Activated CD8-positive, alpha-beta memory T cell treated with anti-CD3 and anti-CD28 coated beads for 24 hours (primary cell): ENCODE measurements at regions not wholly inside any gene's neighbourhood (a gene's known extent, or its start where the extent isn't known, plus 50 kb on each side); places are given as distances from the start of the nearest gene placed in this dataset.
"Not testable (repeated sequence)": the region's sequence is repeated elsewhere in the genome, so short reads cannot be mapped to it uniquely, and the experiment has no call there.

Source experiments
- DNase-seq: peaks from one replicate; pipeline ENCODE4 v3.0.0-alpha.2; 2020

DNA sequence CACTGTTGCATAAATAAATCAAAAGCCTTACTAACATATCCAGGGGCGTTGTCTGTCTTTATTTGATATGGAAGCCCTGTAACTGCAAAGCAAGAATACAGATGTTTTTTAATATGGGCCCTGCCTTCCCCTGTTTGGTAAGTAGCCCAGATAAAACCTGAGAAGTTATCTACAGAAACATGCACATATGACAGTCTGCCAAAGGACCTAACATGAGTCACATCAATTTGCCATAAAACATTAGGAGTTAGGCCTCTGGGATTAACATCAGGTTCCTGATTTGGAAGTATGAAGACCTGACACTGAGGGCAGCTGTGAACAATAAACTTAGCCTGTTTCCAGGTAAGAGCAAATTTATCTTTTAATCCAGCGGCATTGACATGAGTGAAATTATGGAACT is 1588.8 kb downstream of the REEP3 start:
- DNase-seq: no peak

DNA sequence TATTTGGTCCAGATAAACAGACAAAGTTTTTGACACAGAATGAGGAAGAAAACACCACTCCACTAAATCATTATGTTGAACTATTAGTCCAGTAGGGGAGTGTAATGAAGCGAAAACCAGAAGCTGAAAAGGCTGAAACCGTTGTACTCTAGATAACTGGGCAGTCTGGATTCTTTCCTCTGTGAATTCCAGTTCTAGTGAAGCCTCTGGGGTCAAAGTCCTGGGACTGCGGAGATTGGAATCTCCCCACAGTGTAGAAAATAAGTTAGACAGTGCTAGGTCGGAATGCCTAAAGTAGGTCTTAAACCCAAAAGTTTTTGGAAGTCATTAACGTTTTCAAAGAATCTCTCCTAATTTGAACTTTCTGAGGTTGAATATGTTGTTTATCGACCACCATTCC is 1589.9 kb downstream of the REEP3 start:
- not testable (repeated sequence) for DNase-seq

DNA sequence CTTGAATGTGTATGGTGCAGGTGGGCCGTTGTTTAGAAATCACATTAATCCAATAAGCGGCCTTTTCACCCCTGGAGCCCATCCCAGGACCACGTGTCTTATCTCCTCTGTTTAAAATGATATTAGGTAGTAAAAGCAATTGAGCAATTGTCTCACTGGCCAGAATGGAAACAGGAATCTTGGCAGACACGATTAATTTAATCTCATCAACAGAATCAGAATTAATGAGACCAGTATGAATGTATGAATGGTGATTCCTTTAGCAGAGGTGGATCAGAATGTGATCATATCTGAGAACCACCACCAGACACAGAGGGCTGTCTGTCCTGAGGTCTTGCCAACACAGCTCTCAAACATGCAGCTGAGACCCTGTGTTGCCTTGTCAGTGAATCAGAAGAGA is 1591.4 kb downstream of the REEP3 start:
- no peak for DNase-seq

DNA sequence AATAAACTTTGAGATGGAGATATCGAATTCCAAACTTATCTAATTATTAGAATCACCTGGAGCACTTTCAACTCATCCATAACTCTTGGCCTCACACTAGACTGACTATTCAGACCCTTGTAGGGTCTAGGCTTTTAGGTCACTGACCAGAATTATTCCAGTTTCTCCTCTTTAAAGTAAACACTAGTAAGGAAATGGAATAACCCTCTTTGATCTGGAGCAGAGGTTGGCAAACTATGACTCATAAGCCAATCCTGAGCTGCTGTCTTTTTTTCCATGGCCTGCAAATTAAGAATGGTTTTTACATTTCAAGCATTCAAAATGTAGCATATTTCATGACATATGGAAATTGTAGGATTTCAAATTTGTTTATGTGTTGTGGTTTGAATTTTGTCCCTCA is 1601.9 kb downstream of the REEP3 start:
- DNase-seq: no peak

DNA sequence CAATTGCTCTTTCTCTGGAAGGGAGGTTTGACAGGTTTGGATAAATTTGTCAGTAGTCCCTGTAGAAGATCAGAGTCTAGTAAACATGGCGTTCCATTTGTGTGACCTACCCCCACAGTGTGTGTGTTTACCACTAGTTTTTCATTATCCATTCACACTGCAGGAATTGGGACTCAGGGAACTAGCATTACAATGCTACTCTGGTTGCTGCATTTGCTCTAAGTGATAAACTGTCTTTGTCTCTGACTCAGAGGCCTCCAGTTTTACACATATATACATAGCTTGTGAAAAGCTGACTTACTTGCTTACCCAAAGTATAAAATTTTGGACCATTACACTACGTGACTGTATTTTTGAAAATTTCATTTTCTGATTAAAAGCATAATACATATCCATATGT is 1604.0 kb downstream of the REEP3 start:
- DNase-seq: no peak

DNA sequence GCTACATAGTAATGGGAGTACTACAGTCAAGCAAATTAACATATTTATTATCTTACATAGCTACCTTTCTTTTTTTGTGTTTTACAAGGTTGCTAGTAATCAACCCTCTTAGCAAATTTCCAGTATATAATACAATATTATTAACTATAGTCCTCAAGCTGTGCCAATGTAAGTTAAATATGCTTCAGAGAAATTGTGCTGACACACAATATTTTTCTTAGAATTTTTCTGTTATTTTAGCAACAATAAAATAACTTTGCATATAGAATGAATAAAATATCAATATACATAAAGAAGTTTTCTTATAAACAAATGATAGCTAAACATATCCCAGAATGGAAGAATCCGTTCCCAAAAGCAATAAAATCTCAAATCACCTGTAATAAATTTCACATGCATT is 1605.1 kb downstream of the REEP3 start:
- DNase-seq: no peak

DNA sequence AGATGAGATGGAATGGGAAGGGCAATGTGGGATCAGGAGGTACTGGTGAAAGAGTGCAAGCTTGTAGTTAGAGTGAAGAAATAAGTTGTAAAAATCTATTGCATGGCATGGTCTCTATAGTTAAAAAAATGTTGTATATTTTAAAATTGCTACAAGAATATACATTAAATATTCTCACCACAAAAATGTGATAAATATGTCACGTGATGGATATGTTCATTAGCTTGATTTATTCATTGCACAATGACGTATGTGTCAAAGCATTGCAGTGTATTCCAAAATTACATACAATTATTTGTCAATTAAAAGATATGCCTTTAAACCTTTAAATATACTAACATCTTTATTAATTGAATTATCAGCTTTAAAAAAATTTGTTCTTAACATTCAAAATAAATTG is 1607.1 kb downstream of the REEP3 start:
- no peak for DNase-seq

DNA sequence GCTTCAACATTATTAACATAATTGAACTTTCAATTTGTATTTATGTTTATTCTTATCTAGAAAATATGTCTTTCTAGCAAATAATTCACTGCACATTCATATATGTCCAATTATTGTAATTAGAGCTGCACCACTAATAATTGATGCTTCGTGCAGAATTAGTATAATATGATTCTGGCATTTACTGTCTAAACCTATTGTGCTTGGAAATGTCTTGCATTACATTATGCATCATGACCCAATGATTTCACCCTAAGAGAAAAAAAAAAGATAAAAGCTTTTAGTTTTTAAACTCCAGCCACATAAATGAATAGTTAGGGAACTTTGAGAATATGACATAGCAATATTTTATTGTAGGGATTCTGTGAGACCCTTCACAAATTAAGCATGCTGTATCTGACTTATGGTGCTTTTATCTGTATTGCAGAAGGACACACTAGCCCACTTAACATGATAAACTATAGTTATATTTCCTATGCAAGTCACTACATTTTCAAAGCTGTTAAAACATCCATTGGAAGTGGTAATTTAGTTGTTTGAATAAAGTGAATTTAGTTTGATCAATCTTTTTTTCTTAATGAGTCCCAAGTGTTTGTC is 1609.1 kb downstream of the REEP3 start:
- DNase-seq: no peak

DNA sequence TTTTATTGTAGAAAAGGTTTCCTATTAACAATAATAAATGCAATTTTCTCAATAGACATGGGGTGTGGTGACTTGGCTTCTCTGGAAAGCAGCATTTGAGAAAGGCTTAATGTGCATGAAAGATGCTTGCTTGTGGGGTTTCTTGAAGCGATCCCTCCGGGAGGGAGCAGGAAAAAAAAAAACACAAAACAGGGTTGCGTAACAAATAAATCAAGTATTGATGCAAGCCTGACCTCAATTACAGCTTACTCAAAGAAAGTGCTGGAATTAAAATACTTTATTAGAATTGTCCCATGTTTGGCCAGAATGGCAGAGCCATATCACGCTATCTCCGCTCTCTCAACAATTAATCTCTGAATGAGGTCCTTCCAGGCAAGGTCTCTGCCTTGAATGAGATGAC is 1612.5 kb downstream of the REEP3 start:
- no peak for DNase-seq

DNA sequence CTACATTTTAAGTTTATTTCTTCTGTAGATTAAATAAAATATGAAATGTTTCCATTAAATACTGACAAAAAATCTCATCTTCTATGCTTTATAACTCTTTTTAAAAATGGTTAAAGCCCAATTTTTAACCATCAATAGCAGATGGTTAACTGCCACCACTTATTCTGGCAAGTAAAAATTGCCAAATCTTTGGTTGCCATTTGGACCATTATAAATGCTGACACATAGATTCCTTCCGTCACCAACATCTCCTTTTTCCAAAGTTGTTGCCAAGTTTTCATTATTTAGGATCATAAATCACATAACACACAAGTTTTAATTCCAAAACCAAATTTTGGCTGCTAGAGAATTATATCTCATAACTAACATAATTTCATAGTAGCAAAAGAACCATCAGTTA is 1614.3 kb downstream of the REEP3 start:
- no peak for DNase-seq

DNA sequence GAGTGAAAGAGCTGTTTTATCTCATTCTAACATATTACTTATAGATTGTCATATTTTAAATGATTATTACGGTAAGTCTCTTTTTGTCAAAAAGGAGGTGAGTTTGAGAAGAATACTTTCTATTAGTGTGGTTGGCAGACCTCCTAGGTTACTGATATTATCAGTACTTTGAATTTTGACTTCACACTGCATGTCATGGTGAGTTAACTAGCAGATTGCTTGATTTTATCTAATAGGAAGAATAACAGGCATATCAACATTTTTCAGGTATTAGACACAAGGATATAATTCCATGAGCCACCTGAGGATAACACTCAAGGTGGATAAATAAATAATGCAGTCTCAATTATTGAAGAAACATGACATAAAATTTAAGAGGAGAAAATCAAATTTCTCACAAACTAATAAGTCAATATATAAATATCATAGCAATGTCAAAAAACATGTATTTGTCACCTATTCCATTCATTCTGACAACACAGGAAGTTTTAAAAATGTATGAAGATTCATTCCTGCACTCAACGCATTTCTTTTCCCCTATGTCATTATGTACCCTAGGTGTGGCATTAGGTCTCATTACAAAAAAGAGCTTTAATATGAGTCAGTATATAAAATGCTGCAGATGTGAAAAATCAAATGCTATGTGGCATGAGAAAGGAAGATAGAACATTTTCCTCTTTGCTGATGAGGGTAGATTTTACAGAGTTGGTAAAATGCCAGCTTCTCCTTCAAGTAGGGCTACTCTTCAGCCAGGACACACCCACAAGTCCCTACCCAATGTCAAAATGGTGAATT is 1621.6 kb downstream of the REEP3 start:
- DNase-seq: no peak

DNA sequence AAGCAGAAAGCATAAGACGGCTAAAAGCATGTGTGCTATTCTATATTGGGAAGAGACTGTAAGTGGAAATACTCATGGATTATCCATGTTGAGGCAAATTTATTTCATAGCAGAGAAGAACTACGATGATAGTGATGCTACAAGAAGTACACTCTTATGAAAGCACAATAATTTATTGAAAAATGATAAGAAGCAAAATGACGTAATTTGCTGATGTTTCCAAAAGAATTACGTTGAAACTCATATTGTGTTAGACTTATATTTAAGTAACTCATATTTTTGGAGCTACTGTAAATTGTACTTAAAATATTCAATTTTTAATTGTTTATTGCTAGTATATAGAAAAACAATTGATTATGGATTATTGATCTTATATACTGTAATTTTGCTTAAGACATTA is 1622.5 kb downstream of the REEP3 start:
- no peak for DNase-seq

DNA sequence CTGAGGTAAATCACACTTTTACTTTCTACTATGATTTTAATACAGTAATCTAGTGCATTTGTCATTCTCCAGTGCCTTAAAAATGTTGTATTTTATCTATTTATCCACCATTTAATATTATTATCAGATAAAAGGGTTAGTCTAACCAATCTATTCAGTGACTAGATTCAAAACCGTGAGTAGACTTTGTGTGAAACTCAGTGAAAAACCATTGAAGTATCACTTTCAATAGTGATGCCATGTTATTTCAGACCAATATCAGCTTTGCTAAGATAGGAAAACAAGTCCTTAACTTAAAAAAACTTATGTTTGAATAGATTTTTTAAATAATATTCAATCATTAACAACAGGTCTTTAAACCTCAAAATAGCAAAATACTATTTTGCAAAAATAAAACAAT is 1628.7 kb downstream of the REEP3 start:
- no peak for DNase-seq

DNA sequence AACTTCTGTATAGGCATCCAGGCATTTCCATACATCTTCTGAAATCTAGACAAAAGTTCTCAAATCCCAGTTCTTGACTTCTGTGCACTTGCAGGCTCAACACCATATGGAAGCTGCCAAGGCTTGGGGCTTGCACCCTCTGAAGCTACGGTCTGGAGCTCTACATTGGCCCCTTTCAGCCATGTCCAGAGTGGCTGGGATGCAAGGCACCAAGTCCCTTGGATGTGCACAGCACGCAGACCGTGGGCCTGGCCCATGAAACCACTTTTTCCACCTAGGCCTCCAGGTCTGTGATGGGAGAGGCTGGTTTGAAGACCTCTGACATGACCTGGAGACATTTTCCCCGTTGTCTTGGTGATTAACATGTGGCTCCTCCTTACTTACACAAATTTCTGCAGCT is 1645.1 kb downstream of the REEP3 start:
- no peak for DNase-seq

DNA sequence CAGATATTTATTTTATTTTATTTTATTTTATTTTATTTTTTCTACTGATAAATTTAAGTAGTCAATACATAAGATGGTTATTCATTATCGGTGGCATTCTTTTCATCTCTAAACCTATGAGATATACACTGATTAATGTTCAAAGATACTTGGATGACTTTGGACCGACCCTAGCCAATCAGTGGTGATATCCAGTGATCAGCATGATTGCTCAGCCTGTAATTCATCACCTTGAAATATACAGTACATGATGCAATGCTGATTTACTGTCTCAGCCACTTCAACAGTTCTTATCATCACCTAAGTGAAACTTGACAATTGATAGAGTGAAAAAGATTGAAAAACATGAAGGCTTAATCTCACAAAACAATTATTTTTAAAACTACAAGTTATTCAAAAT is 1651.0 kb downstream of the REEP3 start:
- DNase-seq: no peak

DNA sequence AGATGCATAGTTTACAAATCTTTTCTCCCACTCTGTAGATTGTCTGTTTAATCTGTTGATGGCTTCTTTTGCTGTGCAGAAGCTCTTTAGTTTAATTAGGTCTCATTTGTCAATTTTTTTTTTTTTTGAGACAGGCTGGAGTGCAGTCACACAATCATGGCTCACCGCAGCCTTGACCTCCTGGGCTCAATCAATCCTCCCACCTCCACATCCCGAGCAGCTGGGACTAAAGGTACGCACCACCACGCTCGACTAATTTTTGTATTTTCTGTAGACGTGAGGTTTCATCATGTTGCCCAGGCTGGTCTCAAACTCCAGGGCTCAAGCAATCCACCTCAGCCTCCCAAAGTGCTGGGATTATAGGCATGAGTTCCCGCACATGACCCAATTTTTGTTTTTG is 1655.8 kb downstream of the REEP3 start:
- DNase-seq: no peak

DNA sequence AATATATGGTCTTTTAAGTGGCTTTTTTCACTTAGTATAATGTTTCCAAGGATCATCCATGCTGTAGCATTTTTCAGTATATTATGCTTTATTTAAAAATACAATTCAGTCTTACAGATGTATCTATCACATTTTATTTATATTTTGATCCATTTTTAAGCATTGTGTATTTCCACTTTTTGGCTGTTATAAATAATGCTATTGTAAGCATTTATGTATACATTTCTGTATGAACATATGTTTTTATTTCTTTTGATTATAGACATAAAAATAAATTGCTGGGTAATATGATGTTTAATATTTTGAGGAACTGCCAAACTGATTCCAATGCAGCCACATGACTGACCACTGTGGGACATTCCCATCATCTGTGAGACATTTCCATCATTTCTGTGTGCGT is 1662.0 kb downstream of the REEP3 start:
- no peak for DNase-seq

DNA sequence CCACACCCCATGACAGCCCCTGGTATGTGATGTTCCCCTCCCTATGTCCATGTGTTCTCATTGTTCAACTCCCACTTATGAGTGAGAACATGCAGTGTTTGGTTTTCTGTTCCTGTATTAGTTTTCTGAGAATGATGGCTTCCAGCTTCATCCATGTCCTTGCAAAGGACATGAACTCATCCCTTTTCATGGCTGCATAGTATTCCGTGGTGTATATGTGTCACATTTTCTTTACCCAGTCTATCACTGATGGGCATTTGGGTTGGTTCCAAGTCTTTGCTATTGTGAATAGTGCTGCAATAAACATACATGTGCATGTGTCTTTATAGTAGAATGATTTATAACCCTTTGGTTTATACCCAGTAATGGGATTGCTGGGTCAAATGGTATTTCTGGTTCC is 1665.5 kb downstream of the REEP3 start:
- DNase-seq: not testable (repeated sequence)

DNA sequence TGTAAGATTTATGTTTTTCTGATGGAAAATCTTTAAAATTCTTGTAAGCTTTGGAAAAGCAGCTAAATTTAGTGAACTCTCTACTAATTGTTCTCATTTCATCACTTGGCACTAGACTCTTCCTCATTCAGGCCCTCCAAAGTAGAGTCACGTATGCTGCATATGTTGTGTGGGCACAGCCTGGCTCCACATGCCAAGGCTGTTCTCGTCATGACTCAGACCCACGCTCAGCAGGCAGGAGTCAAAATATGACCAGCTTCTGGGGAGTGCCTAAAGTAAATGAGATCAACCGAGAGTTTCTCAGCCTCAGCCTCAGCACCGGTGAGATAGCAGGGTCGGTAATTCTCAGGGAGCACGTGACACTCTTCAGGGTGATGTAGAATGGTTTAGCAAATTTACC is 1672.9 kb downstream of the REEP3 start:
- DNase-seq: no peak

DNA sequence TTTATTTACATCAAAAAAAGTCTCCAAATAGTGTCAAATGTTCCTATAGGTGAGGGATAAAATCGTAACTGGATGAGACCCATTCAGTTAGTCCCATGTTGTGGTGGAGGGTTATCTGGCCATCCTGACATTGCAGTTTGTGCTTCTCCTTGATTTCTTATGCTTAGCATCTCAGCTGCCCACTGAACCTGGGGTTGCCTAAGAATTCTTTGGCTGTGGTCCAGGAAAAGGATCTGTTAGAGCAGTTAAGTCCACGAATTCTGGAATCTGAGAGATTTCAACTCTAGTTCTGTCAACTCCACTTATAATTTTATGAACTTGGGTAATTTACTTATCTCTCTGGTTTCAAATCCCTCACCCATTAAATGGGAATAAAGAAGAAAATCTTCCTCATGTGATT is 1673.4 kb downstream of the REEP3 start:
- no peak for DNase-seq

DNA sequence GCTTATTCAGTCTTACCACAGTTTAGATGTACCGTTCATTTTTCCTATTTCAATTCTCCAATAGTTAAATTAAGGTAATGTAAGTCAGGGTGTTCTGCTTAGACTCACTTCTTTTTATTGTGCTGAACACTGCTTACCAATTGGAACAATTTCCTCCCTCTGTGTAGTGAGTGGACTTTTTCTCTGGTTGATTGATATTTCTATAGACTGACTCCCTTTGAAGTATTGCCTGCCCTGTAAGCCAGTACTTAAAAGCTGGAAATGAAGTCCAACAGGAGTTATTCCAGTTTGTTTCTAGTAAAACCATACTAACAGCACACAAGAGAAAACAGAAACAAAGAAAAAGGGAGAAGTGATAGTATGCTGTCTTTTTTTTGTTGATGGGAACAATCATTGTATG is 1674.9 kb downstream of the REEP3 start:
- DNase-seq: no peak

DNA sequence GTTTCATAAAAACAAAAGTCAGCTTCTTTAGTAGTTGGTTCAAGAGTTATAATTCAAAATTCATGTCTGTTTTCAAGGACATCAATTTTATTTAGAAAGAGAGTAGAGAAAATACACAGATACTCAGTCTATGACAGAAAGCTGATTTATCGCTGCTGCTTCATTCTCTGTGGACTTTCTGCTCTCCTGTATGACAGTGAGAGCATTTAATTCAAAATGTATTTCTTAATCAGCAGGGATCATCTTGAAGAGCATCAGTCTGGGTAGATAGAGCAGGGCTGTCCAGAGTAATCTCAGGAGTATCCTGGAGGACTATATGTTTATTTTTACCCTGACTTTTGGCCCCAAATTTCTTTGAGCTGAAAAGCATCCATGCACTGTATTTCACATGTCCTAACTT is 1676.7 kb downstream of the REEP3 start:
- DNase-seq: no peak

DNA sequence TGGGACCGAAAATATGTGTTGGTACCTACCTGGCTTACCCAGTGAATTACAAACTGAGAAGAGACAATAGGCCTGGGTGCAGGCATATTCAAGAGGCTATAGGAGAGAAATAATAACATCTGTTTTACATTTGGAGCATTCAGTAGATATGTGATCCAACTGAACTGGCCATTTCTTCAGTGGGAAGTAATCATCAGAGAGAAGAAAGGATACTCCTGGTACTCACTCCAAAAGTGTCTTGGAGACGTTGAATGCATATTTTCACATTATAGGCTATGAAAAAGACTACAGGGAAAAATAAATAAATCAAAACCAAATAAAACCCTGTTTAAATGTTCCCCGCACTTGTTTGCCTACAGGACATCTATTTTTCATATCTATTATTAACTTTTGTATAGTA is 1680.3 kb downstream of the REEP3 start:
- no peak for DNase-seq

DNA sequence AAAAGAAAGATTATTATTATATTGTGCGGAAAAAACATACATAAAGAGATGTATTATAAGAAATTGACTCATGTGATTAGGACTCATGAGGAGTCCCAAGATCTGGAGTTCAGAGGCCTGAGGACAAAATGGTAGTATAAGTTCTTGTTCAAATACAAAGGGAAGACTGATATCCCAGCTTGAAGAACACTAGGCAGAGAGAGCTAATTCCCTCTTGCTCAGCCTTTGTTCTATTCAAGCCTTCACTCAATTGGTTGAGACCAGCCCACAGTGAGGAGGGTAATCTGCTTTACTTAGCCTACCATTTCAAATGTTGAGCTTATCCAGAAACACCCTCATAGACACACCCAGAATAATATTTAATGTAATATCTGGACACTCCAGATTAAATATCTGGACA is 1683.8 kb downstream of the REEP3 start:
- DNase-seq: no peak

DNA sequence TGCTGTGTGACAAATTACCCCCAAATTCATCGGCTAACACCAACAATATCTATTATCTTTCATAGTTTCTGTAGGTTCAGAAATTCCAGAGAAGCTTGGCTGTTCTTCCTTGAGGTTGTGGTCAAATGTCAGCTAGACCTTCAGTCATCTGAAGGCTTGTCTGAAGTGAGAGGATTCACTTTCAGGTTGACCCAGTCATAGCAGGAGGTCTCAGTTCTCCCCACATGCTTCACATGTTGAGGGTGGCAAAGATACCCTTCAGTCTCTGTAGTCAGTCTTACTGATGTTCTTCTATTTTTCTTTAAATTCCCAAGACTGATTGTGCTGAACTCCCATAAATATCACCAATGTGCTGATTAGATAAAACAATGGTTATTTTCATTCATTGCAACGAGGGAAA is 1692.0 kb downstream of the REEP3 start:
- no peak for DNase-seq
